PFSK-1 (cell line): ENCODE measurements at regions not wholly inside any gene's neighbourhood (a gene's known extent, or its start where the extent isn't known, plus 50 kb on each side); places are given as distances from the start of the nearest gene placed in this dataset.

ENCODE experiments used
- FOXP2 ChIP-seq: optimal IDR thresholded peaks from 2 replicates; pipeline ENCODE3; 2011; ENCODE audit warnings: borderline replicate concordance, control low read depth, inconsistent platforms; ENCODE audit not compliant: insufficient read depth; ENCODE audit errors: extremely low read length, extremely low read depth
- POLR2AphosphoS5 ChIP-seq: IDR thresholded peaks from 2 replicates; pipeline ENCODE4 v1.6.1; 2012; ENCODE audit warnings: low read depth, mild to moderate bottlenecking, control low read depth, low read length, moderate library complexity
- REST ChIP-seq, 2 experiments: IDR thresholded peaks; 2 replicates each; pipeline versions ENCODE4 v1.6.1 to v1.8.0; 2011 to 2012; ENCODE audit warnings: low read depth in 2 of 2, low read length in 2 of 2, control low read depth in 1 of 2, inconsistent platforms in 1 of 2, mild to moderate bottlenecking in 1 of 2, moderate library complexity in 1 of 2; ENCODE audit not compliant: insufficient read depth in 1 of 2
- SIN3A ChIP-seq: IDR thresholded peaks from 2 replicates; pipeline ENCODE4 v1.6.1; 2012; ENCODE audit warnings: mild to moderate bottlenecking, low read length, moderate library complexity, borderline replicate concordance; ENCODE audit not compliant: insufficient read depth
- TAF1 ChIP-seq: IDR thresholded peaks from 2 replicates; pipeline ENCODE4 v1.6.1; 2012; ENCODE audit warnings: low read length, control low read depth, borderline replicate concordance; ENCODE audit not compliant: insufficient read depth

- TF ChIP-seq FOXP2 (no peak), TAF1 (no peak), REST (IDR thresholded peaks at IDR 0.05; ENCODE audit: insufficient read depth in 1 of 2, low read depth in 2 of 2, low read length in 2 of 2) (no peak), POLR2AphosphoS5 (no peak), SIN3A (no peak)
Observed at GRCh38 chr11:134683860-134684259, 271.8 kb upstream of the B3GAT1 start.

- TF ChIP-seq TAF1 (no peak), FOXP2 (no peak), REST (IDR thresholded peaks at IDR 0.05; ENCODE audit: insufficient read depth in 1 of 2, low read depth in 2 of 2, low read length in 2 of 2) (no peak), SIN3A (no peak), POLR2AphosphoS5 (no peak)
Observed at GRCh38 chr11:134682577-134682976, 270.5 kb upstream of the B3GAT1 start.

DNA sequence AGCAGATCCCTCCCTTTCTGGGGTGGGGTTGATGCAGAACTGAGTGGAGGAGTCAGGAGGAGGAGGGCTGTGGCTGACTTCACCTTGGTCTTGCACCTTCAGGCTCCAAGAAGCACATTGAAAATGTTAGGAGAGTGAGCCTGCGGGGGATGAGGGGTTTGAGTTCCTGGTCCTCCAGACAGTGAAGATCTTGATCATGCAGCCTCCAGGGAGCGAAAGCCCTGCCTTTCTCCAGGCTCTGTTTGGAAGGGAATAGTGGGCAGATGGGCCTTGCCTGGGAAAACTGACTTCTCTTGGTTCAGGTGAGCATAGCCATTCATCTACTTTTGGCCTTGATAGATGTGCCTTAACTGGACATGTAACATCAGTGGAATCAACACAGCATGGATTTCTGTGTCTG is 267.6 kb upstream of the B3GAT1 start:
- no peak for TF ChIP-seq FOXP2
- no peak for TF ChIP-seq POLR2AphosphoS5
- TF ChIP-seq REST (IDR thresholded peaks at IDR 0.05; ENCODE audit: insufficient read depth in 1 of 2, low read depth in 2 of 2, low read length in 2 of 2) = no peak
- no peak for TF ChIP-seq TAF1
- TF ChIP-seq SIN3A = no peak

GRCh38 chr11:134678744-134679143 is 266.7 kb upstream of the B3GAT1 start:
- TF ChIP-seq FOXP2 (no peak), TAF1 (no peak), SIN3A (no peak)

- no peak for TF ChIP-seq SIN3A
- TF ChIP-seq POLR2AphosphoS5 = no peak
- no peak for TF ChIP-seq TAF1
- TF ChIP-seq REST (IDR thresholded peaks at IDR 0.05; ENCODE audit: insufficient read depth in 1 of 2, low read depth in 2 of 2, low read length in 2 of 2) = no peak
- no peak for TF ChIP-seq FOXP2
Observed at GRCh38 chr11:134677891-134678551, 266.0 kb upstream of the B3GAT1 start.

GRCh38 chr11:134677397-134677822 is 265.4 kb upstream of the B3GAT1 start:
- TF ChIP-seq POLR2AphosphoS5 = no peak
- no peak for TF ChIP-seq TAF1
- TF ChIP-seq SIN3A = no peak
- no peak for TF ChIP-seq FOXP2
- no peak for TF ChIP-seq REST (IDR thresholded peaks at IDR 0.05; ENCODE audit: insufficient read depth in 1 of 2, low read depth in 2 of 2, low read length in 2 of 2)
